ENCODE measurements at regions not wholly inside any gene's neighbourhood (a gene's known extent, or its start where the extent isn't known, plus 50 kb on each side); places are given as distances from the start of the nearest gene placed in this dataset.
"Not testable (repeated sequence)": the region's sequence is repeated elsewhere in the genome, so short reads cannot be mapped to it uniquely, and the experiment has no call there.

- Mint-ChIP-seq H3K4me3 (no peak overlapping the region), H3K4me1 (peaks cover 9% of the 10 kb centered on the region), H3K36me3 (ENCODE audit: low read depth) (no peaks in the 10 kb centered on the region), H3K27ac (no peak overlapping the region), H3K9me3 (peaks cover 7% of the 10 kb centered on the region), H3K27me3 (ENCODE audit: insufficient read depth) (no peaks in the 10 kb centered on the region)
- H3K36me3 ChIP-seq (ENCODE audit: control insufficient read depth, insufficient read depth, low read length) = no peaks in the 10 kb centered on the region
- H3K4me3 ChIP-seq (ENCODE audit: low read length) = no peak overlapping the region
- DNase-seq = no peak
- H3K27me3 ChIP-seq (ENCODE audit: control insufficient read depth, insufficient read depth, low read length, poor library complexity, severe bottlenecking) = no peaks in the 10 kb centered on the region
- peaks cover 5% of the 10 kb centered on the region for H3K9me3 ChIP-seq (ENCODE audit: control insufficient read depth, low read length)
- H3K9ac ChIP-seq (ENCODE audit: extremely low read depth, low read length, poor library complexity, severe bottlenecking) = no peak overlapping the region
- WGBS, 2 experiments (ENCODE audit: insufficient coverage in 1 of 2, insufficient read length in 1 of 2) = 89 to 92% methylated on average over 1 to 3 of the region's 3 CpGs
- H3K27ac ChIP-seq (ENCODE audit: low read depth, low read length) = no peak overlapping the region
- no peak for TF ChIP-seq CTCF (conservative IDR thresholded peaks at IDR 0.05)
- H3K4me1 ChIP-seq (ENCODE audit: control insufficient read depth, insufficient read depth, low read length) = peaks cover 5% of the 10 kb centered on the region
Observed at GRCh38 chr2:123518367-123518766, 506.7 kb upstream of the CNTNAP5 start.

DNA sequence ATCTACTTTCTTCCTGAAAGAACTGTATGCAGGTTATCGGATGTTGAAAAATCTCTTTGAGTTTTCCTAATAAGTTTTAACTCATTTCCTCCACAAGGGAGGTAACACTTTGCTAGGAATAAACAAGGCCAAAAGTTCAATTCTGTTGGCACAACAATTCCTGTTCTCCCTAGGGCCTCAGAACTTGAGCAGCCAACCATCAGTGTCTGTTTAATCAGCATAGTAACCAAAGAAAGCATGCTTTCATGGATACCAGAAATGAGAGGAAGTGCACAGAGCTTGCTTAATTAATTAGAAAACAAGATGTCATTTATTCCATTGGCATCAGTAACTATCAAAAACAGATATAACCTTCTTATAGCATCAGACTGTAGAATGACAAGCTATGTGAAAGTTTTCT lies 503.2 kb upstream of the CNTNAP5 start:
- H3K36me3 Mint-ChIP-seq (ENCODE audit: low read depth) = no peaks in the 10 kb centered on the region
- H3K27ac Mint-ChIP-seq = no peak overlapping the region
- Histone ChIP-seq H3K4me3 (ENCODE audit: low read length) (no peak overlapping the region), H3K36me3 (ENCODE audit: control insufficient read depth, insufficient read depth, low read length) (no peaks in the 10 kb centered on the region), H3K27ac (ENCODE audit: low read depth, low read length) (no peak overlapping the region), H3K4me1 (ENCODE audit: control insufficient read depth, insufficient read depth, low read length) (no peaks in the 10 kb centered on the region), H3K9me3 (ENCODE audit: control insufficient read depth, low read length) (peaks cover 15% of the 10 kb centered on the region), H3K27me3 (ENCODE audit: control insufficient read depth, insufficient read depth, low read length, poor library complexity, severe bottlenecking) (no peaks in the 10 kb centered on the region), H3K9ac (ENCODE audit: extremely low read depth, low read length, poor library complexity, severe bottlenecking) (no peak overlapping the region)
- 50 to 73% methylated on average over 1 of the region's 1 CpG for WGBS, 2 experiments (ENCODE audit: insufficient coverage in 1 of 2, insufficient read length in 1 of 2)
- TF ChIP-seq CTCF (conservative IDR thresholded peaks at IDR 0.05) = no peak
- no peak overlapping the region for H3K4me3 Mint-ChIP-seq
- H3K4me1 Mint-ChIP-seq = no peaks in the 10 kb centered on the region
- H3K27me3 Mint-ChIP-seq (ENCODE audit: insufficient read depth) = no peaks in the 10 kb centered on the region
- peaks cover 28% of the 10 kb centered on the region for H3K9me3 Mint-ChIP-seq
- DNase-seq = no peak

DNA sequence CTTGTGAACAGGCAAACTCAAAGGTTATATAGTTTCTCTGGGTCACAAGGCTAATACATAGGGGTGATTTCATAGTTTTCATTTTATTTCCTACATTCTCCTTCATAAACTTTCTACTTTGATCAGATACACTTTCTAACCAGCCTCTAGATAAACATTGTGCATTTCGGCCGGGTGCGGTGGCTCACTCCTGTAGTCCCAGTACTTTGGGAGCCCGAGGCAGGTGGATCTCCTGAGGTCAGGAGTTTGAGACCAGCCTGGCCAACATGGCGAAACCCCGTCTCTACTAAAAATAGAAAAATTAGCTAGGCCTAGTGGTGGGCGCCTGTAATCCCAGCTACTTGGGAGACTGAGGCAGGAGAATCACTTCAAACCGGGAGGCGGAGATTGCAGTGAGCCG lies 502.6 kb upstream of the CNTNAP5 start:
- DNase-seq; H3K27ac ChIP-seq (ENCODE audit: low read depth, low read length); H3K4me1 ChIP-seq (ENCODE audit: control insufficient read depth, insufficient read depth, low read length); H3K4me1 Mint-ChIP-seq; H3K4me3 ChIP-seq (ENCODE audit: low read length); H3K27ac Mint-ChIP-seq; H3K27me3 ChIP-seq (ENCODE audit: control insufficient read depth, insufficient read depth, low read length, poor library complexity, severe bottlenecking); H3K36me3 Mint-ChIP-seq (ENCODE audit: low read depth); H3K9ac ChIP-seq (ENCODE audit: extremely low read depth, low read length, poor library complexity, severe bottlenecking); H3K4me3 Mint-ChIP-seq; H3K36me3 ChIP-seq (ENCODE audit: control insufficient read depth, insufficient read depth, low read length); H3K27me3 Mint-ChIP-seq (ENCODE audit: insufficient read depth): not testable (repeated sequence)
- H3K9me3 Mint-ChIP-seq = peaks cover 28% of the 10 kb centered on the region
- 91 to 92% methylated on average over 6 to 10 of the region's 10 CpGs for WGBS, 2 experiments (ENCODE audit: insufficient coverage in 1 of 2, insufficient read length in 1 of 2)
- H3K9me3 ChIP-seq (ENCODE audit: control insufficient read depth, low read length) = peaks cover 15% of the 10 kb centered on the region

DNA sequence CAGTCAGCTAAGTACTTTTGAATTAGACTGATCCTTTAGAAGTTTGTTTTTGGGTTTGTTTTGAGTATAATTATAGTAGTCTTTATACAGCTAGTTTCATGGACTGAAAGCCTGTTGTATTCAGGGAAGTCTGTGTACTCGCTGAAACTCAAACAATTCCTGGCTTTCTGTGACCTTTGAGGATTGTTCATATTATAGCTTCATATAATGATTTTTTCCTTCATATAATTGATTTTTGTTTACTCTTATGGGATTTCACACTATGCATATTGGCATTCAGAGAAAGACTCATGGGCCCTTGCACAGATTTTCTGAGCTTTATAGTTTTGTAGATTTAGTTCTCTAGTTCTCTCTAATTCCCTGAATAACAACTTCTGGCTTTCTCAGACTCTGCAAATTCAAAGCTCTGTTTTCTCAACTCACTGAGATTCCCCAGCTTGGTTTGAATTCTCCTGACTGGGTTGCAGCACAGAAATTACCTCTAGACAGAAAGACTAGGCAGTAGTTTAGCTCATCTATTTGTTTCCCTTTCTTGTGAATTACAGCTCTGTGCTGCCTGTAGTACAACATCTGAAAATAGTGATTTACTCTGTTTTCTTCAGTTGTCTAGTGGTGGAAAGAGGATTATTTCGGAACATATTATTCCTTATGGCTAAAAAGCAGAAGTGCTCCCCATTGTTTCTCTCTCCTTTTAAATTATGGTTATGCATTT lies 495.9 kb upstream of the CNTNAP5 start:
- Histone ChIP-seq H3K9ac (ENCODE audit: extremely low read depth, low read length, poor library complexity, severe bottlenecking) (no peak overlapping the region), H3K27ac (ENCODE audit: low read depth, low read length) (no peak overlapping the region), H3K36me3 (ENCODE audit: control insufficient read depth, insufficient read depth, low read length) (no peaks in the 10 kb centered on the region), H3K27me3 (ENCODE audit: control insufficient read depth, insufficient read depth, low read length, poor library complexity, severe bottlenecking) (no peaks in the 10 kb centered on the region), H3K4me3 (ENCODE audit: low read length) (no peak overlapping the region), H3K4me1 (ENCODE audit: control insufficient read depth, insufficient read depth, low read length) (no peaks in the 10 kb centered on the region), H3K9me3 (ENCODE audit: control insufficient read depth, low read length) (peaks cover 14% of the 10 kb centered on the region)
- Mint-ChIP-seq H3K27ac (no peak overlapping the region), H3K4me3 (no peak overlapping the region), H3K27me3 (ENCODE audit: insufficient read depth) (no peaks in the 10 kb centered on the region), H3K9me3 (peaks cover 23% of the 10 kb centered on the region), H3K4me1 (no peaks in the 10 kb centered on the region), H3K36me3 (ENCODE audit: low read depth) (no peaks in the 10 kb centered on the region)
- no peak for TF ChIP-seq CTCF (conservative IDR thresholded peaks at IDR 0.05)
- no peak for DNase-seq
- WGBS, 2 experiments (ENCODE audit: insufficient coverage in 1 of 2, insufficient read length in 1 of 2) = 100% methylated on average over 2 of the region's 2 CpGs; no CpG with 5 or more reads in 1 of the 2 experiments
